NOMO-1 (cell line): ENCODE measurements at regions not wholly inside any gene's neighbourhood (a gene's known extent, or its start where the extent isn't known, plus 50 kb on each side); places are given as distances from the start of the nearest gene placed in this dataset.

Experiments used
- DNase-seq, 2 experiments: peaks; one replicate each; lab custom pipeline; 2025; ENCODE audit not compliant: unreplicated experiment in 2 of 2; lab: John Stamatoyannopoulos, UW

DNA sequence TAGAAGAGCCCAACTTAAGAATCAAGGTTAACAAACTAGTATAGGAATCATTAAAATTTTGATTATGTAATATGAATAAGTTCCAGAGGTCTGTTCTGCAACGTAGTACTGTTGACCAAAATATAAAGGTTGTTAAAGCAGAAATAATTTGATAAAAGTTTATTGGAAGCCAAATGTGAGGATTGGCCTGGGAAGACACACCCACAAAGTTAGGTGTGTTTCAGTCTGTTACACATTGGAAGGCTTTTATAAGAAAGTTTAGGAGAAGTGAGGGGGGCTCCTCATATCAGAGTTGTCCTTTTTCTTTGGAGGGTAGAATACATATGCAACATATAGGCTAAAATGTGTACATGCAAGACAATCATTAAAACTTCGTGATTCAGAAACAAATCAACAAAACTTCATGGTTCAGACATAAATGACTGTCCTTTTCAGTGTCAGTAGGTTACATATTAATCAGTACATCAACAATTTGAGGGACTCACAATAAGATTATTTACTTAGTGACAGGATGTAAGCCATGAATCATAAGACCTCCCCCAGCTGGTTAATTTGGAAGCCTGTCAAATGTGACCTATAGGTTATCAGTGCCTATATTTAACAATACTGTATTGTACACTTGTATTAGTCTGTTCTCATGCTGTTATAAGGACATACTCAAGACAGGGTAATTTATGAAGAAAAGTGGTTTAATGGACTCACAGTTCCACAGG is 245.0 kb upstream of the B3GALT2 start:
- no peak for DNase-seq

GRCh38 chr1:193427524-193427923 is 241.1 kb upstream of the B3GALT2 start:
- DNase-seq, result no peak

DNA sequence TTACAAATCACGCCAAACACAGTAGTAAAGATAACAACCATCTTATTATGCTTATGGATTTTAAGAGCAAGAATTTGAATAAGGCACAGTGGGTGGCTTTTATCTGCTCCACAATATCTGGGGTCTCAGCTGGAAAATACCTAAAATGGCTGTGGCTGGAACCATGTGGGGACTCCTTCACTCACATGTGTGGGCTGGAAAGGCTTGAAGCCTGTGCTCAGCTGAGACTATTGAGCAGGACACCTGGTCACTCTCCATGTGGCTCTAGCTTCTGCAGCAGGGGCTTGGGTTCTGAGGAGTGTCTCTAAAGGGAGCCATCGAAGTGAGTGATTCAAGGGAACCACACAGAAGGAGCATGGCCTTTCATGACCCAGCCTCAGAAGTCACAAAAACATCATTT is 239.6 kb upstream of the B3GALT2 start:
- DNase-seq, result no peak

DNA sequence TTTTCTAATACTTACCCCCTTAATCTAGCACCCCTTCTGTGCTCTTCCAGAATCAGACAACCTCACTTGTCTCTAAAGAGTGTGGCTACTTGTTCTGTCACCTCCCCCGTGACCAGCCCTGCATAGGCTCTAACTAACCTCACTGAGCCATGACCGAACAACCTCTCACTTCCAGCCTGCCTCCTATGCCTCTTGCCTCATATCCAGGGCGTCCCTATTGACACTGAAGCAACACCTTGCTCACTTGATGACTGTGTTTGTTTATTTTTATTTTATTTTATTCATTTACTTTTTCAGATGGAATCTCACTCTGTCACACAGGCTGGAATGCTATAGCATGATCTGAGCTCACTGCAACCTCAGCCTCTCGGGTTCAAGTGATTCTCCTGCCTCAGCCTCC is 235.1 kb upstream of the B3GALT2 start:
- no peak for DNase-seq

DNA sequence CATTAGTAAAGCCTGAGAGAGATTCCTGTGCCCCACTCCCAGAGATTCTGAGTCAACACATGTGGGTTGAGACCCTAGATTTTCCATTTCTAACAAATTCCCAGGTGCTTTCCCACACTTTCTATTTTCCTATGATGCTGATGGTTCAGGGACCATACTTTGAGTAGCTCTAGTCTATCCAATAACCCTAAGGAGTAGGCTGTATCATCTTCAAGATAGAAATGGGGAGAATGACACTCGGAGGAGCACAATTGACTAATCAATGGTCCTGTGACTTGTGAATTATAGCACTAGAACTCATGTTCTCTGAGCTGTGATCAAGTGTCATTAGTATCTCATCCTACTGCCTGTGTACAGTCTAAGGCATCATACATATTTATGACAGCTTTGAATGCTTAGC is 232.9 kb upstream of the B3GALT2 start:
- no peak for DNase-seq

- DNase-seq, result no peak
These were observed 232.3 kb upstream of the B3GALT2 start for GRCh38 chr1:193418745-193419058.

DNA sequence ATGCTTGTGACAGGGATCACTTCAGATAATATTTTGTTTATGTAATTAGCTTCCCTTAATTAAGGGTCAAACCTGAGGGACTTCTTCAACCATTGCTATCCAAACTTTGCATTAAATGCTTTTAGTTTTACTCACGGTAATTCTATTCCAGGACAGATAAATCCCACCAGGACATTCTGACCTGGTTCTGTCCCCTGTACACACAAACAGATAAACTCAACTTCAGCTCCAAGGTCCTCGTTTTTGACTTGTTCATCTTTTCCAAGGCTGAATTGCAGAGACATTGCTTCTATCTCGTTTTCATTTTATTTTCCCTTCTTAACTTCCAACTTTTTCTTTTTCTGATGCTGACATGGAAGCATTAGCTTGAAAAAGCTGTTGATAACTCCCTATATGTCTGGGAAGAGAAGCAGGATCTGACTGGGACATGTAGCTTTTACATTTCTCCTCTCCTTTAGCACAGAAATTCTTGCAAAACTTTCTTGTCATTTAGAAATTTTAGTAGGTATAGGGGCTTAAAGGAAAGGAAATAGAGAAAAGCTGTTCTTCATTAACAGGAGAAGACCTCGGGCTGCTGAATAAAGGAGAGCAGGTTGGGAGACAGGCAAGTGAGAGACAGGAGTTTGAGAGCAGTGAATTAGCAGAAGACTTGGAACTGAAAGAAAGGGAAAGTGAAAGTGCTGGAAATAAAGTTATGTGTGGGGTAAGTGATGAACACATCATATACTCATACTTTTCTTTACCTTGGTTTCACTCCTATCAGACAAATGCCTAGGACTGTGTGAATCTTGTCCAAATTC is 231.7 kb upstream of the B3GALT2 start:
- peak; percentile 48 to 67 for DNase-seq

DNA sequence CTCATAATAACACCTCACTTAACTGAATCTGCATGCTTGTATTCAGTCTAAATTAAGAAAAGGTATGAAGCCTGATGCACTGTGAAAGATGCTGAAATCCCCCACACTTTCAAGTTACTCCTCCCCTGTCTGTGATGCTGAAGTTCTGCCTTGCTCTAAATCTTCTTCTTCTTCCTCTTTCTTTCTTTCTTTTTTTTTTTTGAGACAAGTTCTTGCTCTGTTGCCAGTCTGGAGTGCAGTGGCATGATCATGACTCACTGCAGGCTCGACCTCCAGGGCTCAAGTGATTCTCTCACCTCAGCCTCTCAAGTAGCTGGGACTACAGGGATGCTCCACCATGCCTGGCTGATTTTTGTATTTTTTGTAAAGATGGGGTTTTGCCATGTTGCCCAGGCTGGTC is 231.0 kb upstream of the B3GALT2 start:
- DNase-seq, result peak; percentile 22 to 41

DNA sequence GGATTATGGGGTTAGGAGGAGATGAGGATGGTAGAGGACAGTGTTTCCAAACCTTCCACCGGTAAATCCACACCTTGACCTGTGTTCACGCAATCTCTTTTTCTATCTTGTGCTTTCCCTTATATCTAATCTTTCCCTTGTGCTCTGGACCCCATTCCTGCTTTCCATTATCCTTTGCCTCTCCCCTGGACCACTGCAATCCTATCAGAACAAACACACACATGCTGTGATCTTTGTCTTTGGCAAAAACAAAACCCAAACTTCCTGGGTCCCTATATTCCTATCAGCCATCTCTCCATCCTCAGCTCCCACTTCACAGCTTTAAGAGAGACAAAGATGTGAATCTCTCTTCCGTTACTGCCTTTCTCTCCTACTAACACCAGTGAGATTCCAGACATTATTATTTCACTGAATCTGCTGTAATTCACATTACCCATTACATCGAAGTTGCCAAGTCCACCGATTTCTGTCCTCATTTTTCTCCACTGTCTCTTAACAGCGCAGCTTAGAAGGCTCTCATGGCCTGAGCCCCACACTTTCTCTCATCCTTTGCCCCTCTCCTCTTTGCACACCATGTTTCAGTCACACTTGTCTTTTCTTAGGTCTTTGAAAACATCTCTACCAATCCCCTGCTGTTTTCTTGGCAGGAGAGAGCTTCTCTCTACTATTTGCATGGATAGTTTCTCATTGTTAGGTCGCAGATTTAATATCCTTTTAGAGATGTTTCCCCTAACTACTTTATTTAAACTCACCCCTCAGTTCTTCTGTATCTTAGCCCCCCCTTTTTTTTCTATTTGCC is 230.0 kb upstream of the B3GALT2 start:
- DNase-seq, result no peak

- DNase-seq, result no peak
These were observed 228.8 kb upstream of the B3GALT2 start for GRCh38 chr1:193415256-193415655.

GRCh38 chr1:193413376-193413775 is 227.0 kb upstream of the B3GALT2 start:
- DNase-seq, result no peak

GRCh38 chr1:193412748-193413147 is 226.3 kb upstream of the B3GALT2 start:
- DNase-seq, result no peak

- DNase-seq, result no peak
These were observed 225.3 kb upstream of the B3GALT2 start for GRCh38 chr1:193411714-193412113.

- DNase-seq, result no peak
These were observed 224.8 kb upstream of the B3GALT2 start for GRCh38 chr1:193411215-193411614.

GRCh38 chr1:193408782-193409293 is 222.4 kb upstream of the B3GALT2 start:
- DNase-seq, result no peak

DNA sequence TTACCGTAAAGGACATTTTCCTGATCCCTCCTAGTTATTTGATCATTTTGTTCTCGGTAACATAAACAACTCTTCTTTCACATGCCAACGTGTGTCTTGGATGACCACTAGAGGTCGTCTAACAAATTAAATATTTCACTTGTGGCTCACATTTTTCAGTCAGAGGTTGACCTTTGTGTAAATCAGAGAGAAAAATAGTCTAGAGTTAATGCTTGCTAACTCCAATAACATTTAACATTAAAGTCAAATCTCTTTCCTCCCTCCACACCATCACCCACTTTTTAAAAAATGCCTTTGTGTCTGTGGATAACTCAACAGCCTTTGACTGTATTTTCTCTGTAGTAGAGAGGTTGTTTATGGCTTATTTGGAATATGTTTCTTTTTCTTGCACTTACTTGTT is 220.5 kb upstream of the B3GALT2 start:
- DNase-seq, result peak in 1 of 2 experiments; percentile 43

DNA sequence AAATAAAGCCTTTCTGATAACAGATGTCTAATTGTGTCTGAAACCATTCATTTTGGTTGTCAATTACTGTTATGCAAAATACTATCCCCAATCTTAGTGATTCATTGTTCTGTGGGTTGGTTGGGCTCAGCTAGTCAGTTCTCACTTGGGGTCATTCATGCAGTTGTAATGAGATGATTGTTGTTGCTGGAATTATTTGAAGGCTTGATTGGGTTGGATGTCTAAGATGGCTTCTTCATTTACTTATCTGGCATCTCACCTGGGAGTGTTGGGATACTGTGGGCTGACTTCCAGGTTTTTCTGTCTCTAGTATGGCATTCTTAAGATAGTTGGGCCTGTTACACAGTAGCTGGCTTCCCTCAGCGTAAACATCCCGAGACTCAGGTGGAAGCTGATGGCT is 217.8 kb upstream of the B3GALT2 start:
- no peak for DNase-seq

DNA sequence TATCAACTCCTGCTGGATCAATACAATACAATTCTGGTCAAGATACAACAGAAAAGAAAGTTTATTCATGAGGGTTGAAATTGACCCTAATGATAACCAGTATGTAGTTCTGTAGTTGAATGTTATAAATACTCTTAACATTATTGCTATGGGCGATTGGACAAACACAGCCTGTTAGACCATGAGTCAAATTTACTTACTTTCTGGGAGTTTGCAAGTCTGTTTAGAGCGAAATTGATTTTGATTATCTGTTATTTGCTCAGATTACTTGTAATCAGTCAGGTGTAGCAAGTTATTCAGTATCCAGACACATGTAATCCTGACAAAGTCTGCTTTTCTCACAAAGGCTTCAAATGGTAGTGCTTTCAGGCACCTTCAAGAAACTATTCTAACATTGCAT is 216.6 kb upstream of the B3GALT2 start:
- no peak for DNase-seq

- DNase-seq, result no peak
These were observed 215.6 kb upstream of the B3GALT2 start for GRCh38 chr1:193402037-193402436.

DNA sequence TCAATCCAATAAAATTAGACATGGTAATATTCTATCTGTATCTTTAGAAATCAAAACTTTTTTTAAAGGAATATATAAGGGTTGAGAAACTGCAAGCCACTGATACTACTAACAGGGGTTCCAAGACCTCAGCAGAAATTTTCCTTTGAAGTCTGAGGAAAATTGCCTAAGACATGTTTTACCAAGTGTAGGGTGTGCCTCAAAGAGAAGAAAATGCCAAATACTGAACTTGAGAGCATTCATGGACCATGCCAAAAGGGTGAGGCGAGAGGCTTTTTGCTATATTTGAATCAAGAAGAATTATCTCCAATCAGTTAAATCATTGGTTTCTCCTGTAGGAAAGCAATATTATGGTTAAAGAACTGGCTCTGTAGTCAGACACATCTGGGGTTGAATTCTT is 207.9 kb upstream of the B3GALT2 start:
- no peak for DNase-seq

- no peak for DNase-seq
These were observed 206.3 kb upstream of the B3GALT2 start for GRCh38 chr1:193392686-193393085.
